ENCODE measurements at regions not wholly inside any gene's neighbourhood (a gene's known extent, or its start where the extent isn't known, plus 50 kb on each side); places are given as distances from the start of the nearest gene placed in this dataset.

DNA sequence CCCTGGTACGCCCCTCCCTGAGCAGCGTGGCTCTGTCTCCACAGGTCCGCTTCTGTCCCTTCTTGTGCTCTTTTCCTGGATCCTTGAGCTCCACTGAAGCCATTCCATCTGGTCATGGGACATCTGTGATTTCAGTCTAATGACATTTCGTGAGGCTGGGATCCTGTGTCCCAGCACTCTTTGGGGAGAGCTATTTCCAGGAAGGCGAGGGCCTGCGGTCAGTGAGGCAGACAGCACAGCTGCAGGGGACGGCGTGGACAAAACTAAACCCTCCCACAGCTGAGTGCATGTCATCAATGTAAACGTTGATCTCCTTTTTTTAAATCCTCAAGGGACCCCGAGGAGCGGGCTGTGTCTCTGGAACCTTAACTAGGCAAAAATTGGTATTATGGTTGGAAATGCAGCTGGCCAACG lies 127.7 kb downstream of the DACT1 start:
- TF ChIP-seq YY1 (IDR thresholded peaks at IDR 0.05; ENCODE audit: insufficient read depth, insufficient read length) = no peak
- TF ChIP-seq ZNF274 (IDR thresholded peaks at IDR 0.05; ENCODE audit: low read depth, low read length) = no peak

Measured in NT2/D1 (cell line).